ENCODE measurements at regions not wholly inside any gene's neighbourhood (a gene's known extent, or its start where the extent isn't known, plus 50 kb on each side); places are given as distances from the start of the nearest gene placed in this dataset.

GRCh38 chr6:168210239-168211105 is 109.1 kb downstream of the DACT2 start:
- Histone ChIP-seq H3K27ac (ENCODE audit: low read length) (no peak overlapping the region), H3K4me1 (ENCODE audit: control insufficient read depth, insufficient read depth, low read length) (no peaks in the 10 kb centered on the region), H3K9me3 (ENCODE audit: control insufficient read depth in 2 of 2, low read length in 2 of 2) (peaks cover 0 to 3% of the 10 kb centered on the region in 2 donors), H3K9ac (ENCODE audit: low read length in 2 of 2) (no peak overlapping the region), H3K4me3 (ENCODE audit: low read length in 2 of 2) (no peak overlapping the region), H3K36me3 (ENCODE audit: control insufficient read depth in 2 of 2, insufficient read depth in 2 of 2, low read length in 2 of 2) (no peaks in the 10 kb centered on the region), H3K27me3 (ENCODE audit: control insufficient read depth in 1 of 2, insufficient read depth in 2 of 2, low read length in 2 of 2) (no peaks in the 10 kb centered on the region)

- no peak overlapping the region for H3K4me3 ChIP-seq (ENCODE audit: low read length in 2 of 2)
- peaks cover 0 to 3% of the 10 kb centered on the region in 2 donors for H3K9me3 ChIP-seq (ENCODE audit: control insufficient read depth in 2 of 2, low read length in 2 of 2)
- H3K9ac ChIP-seq (ENCODE audit: low read length in 2 of 2) = no peak overlapping the region
- H3K36me3 ChIP-seq (ENCODE audit: control insufficient read depth in 2 of 2, insufficient read depth in 2 of 2, low read length in 2 of 2) = no peaks in the 10 kb centered on the region
- H3K4me1 ChIP-seq (ENCODE audit: control insufficient read depth, insufficient read depth, low read length) = no peaks in the 10 kb centered on the region
- H3K27ac ChIP-seq (ENCODE audit: low read length) = no peak overlapping the region
- no peaks in the 10 kb centered on the region for H3K27me3 ChIP-seq (ENCODE audit: control insufficient read depth in 1 of 2, insufficient read depth in 2 of 2, low read length in 2 of 2)
Observed at GRCh38 chr6:168209420-168209819, 110.2 kb downstream of the DACT2 start.

GRCh38 chr6:168208854-168209253 is 110.7 kb downstream of the DACT2 start:
- Histone ChIP-seq H3K27me3 (ENCODE audit: control insufficient read depth in 1 of 2, insufficient read depth in 2 of 2, low read length in 2 of 2) (no peaks in the 10 kb centered on the region), H3K4me1 (ENCODE audit: control insufficient read depth, insufficient read depth, low read length) (no peaks in the 10 kb centered on the region), H3K36me3 (ENCODE audit: control insufficient read depth in 2 of 2, insufficient read depth in 2 of 2, low read length in 2 of 2) (no peaks in the 10 kb centered on the region), H3K9ac (ENCODE audit: low read length in 2 of 2) (no peak overlapping the region), H3K9me3 (ENCODE audit: control insufficient read depth in 2 of 2, low read length in 2 of 2) (peaks cover 0 to 3% of the 10 kb centered on the region in 2 donors), H3K27ac (ENCODE audit: low read length) (no peak overlapping the region), H3K4me3 (ENCODE audit: low read length in 2 of 2) (no peak overlapping the region)

GRCh38 chr6:168208402-168208801 is 111.2 kb downstream of the DACT2 start:
- H3K27ac ChIP-seq (ENCODE audit: low read length) = no peak overlapping the region

GRCh38 chr6:168207421-168208175 is 112.0 kb downstream of the DACT2 start:
- Histone ChIP-seq H3K27ac (ENCODE audit: low read length) (no peak overlapping the region), H3K9ac (ENCODE audit: low read length in 2 of 2) (no peak overlapping the region)

More at GRCh38 chr6:168208402-168208801, 111.2 kb downstream of the DACT2 start:
- Histone ChIP-seq H3K4me3 (ENCODE audit: low read length in 2 of 2) (no peak overlapping the region), H3K36me3 (ENCODE audit: control insufficient read depth in 2 of 2, insufficient read depth in 2 of 2, low read length in 2 of 2) (no peaks in the 10 kb centered on the region), H3K9me3 (ENCODE audit: control insufficient read depth in 2 of 2, low read length in 2 of 2) (peaks cover 0 to 3% of the 10 kb centered on the region in 2 donors), H3K9ac (ENCODE audit: low read length in 2 of 2) (no peak overlapping the region), H3K4me1 (ENCODE audit: control insufficient read depth, insufficient read depth, low read length) (no peaks in the 10 kb centered on the region), H3K27me3 (ENCODE audit: control insufficient read depth in 1 of 2, insufficient read depth in 2 of 2, low read length in 2 of 2) (no peaks in the 10 kb centered on the region)

GRCh38 chr6:168206661-168207274 is 112.8 kb downstream of the DACT2 start:
- Histone ChIP-seq H3K27ac (ENCODE audit: low read length) (no peak overlapping the region), H3K4me1 (ENCODE audit: control insufficient read depth, insufficient read depth, low read length) (no peaks in the 10 kb centered on the region), H3K4me3 (ENCODE audit: low read length in 2 of 2) (no peak overlapping the region)

More at GRCh38 chr6:168207421-168208175, 112.0 kb downstream of the DACT2 start:
- Histone ChIP-seq H3K27me3 (ENCODE audit: control insufficient read depth in 1 of 2, insufficient read depth in 2 of 2, low read length in 2 of 2) (no peaks in the 10 kb centered on the region), H3K4me3 (ENCODE audit: low read length in 2 of 2) (no peak overlapping the region), H3K9me3 (ENCODE audit: control insufficient read depth in 2 of 2, low read length in 2 of 2) (peaks cover 0 to 3% of the 10 kb centered on the region in 2 donors), H3K4me1 (ENCODE audit: control insufficient read depth, insufficient read depth, low read length) (no peaks in the 10 kb centered on the region), H3K36me3 (ENCODE audit: control insufficient read depth in 2 of 2, insufficient read depth in 2 of 2, low read length in 2 of 2) (no peaks in the 10 kb centered on the region)

GRCh38 chr6:168206186-168206585 is 113.4 kb downstream of the DACT2 start:
- Histone ChIP-seq H3K36me3 (ENCODE audit: control insufficient read depth in 2 of 2, insufficient read depth in 2 of 2, low read length in 2 of 2) (no peaks in the 10 kb centered on the region), H3K27me3 (ENCODE audit: control insufficient read depth in 1 of 2, insufficient read depth in 2 of 2, low read length in 2 of 2) (no peaks in the 10 kb centered on the region), H3K4me3 (ENCODE audit: low read length in 2 of 2) (no peak overlapping the region), H3K4me1 (ENCODE audit: control insufficient read depth, insufficient read depth, low read length) (no peaks in the 10 kb centered on the region), H3K9me3 (ENCODE audit: control insufficient read depth in 2 of 2, low read length in 2 of 2) (peaks cover 0 to 3% of the 10 kb centered on the region in 2 donors), H3K27ac (ENCODE audit: low read length) (no peak overlapping the region), H3K9ac (ENCODE audit: low read length in 2 of 2) (no peak overlapping the region)

More at GRCh38 chr6:168206661-168207274, 112.8 kb downstream of the DACT2 start:
- Histone ChIP-seq H3K9ac (ENCODE audit: low read length in 2 of 2) (no peak overlapping the region), H3K27me3 (ENCODE audit: control insufficient read depth in 1 of 2, insufficient read depth in 2 of 2, low read length in 2 of 2) (no peaks in the 10 kb centered on the region), H3K9me3 (ENCODE audit: control insufficient read depth in 2 of 2, low read length in 2 of 2) (peaks cover 0 to 3% of the 10 kb centered on the region in 2 donors), H3K36me3 (ENCODE audit: control insufficient read depth in 2 of 2, insufficient read depth in 2 of 2, low read length in 2 of 2) (no peaks in the 10 kb centered on the region)

- Histone ChIP-seq H3K4me3 (ENCODE audit: low read length in 2 of 2) (no peak overlapping the region), H3K9ac (ENCODE audit: low read length in 2 of 2) (no peak overlapping the region), H3K36me3 (ENCODE audit: control insufficient read depth in 2 of 2, insufficient read depth in 2 of 2, low read length in 2 of 2) (no peaks in the 10 kb centered on the region), H3K27me3 (ENCODE audit: control insufficient read depth in 1 of 2, insufficient read depth in 2 of 2, low read length in 2 of 2) (peaks cover 0 to 2% of the 10 kb centered on the region in 2 donors), H3K27ac (ENCODE audit: low read length) (no peak overlapping the region), H3K4me1 (ENCODE audit: control insufficient read depth, insufficient read depth, low read length) (no peaks in the 10 kb centered on the region), H3K9me3 (ENCODE audit: control insufficient read depth in 2 of 2, low read length in 2 of 2) (no peaks in the 10 kb centered on the region)
Observed at GRCh38 chr6:168201799-168202198, 117.8 kb downstream of the DACT2 start.

GRCh38 chr6:168201383-168201782 is 118.2 kb downstream of the DACT2 start:
- Histone ChIP-seq H3K9ac (ENCODE audit: low read length in 2 of 2) (no peak overlapping the region), H3K36me3 (ENCODE audit: control insufficient read depth in 2 of 2, insufficient read depth in 2 of 2, low read length in 2 of 2) (no peaks in the 10 kb centered on the region), H3K9me3 (ENCODE audit: control insufficient read depth in 2 of 2, low read length in 2 of 2) (no peaks in the 10 kb centered on the region), H3K27ac (ENCODE audit: low read length) (no peak overlapping the region), H3K27me3 (ENCODE audit: control insufficient read depth in 1 of 2, insufficient read depth in 2 of 2, low read length in 2 of 2) (peaks cover 0 to 2% of the 10 kb centered on the region in 2 donors), H3K4me1 (ENCODE audit: control insufficient read depth, insufficient read depth, low read length) (no peaks in the 10 kb centered on the region), H3K4me3 (ENCODE audit: low read length in 2 of 2) (no peak overlapping the region)

GRCh38 chr6:168200571-168201134 is 118.9 kb downstream of the DACT2 start:
- Histone ChIP-seq H3K27me3 (ENCODE audit: control insufficient read depth in 1 of 2, insufficient read depth in 2 of 2, low read length in 2 of 2) (peaks cover 0 to 2% of the 10 kb centered on the region in 2 donors), H3K36me3 (ENCODE audit: control insufficient read depth in 2 of 2, insufficient read depth in 2 of 2, low read length in 2 of 2) (no peaks in the 10 kb centered on the region), H3K9me3 (ENCODE audit: control insufficient read depth in 2 of 2, low read length in 2 of 2) (no peaks in the 10 kb centered on the region), H3K27ac (ENCODE audit: low read length) (no peak overlapping the region), H3K9ac (ENCODE audit: low read length in 2 of 2) (no peak overlapping the region), H3K4me3 (ENCODE audit: low read length in 2 of 2) (no peak overlapping the region), H3K4me1 (ENCODE audit: control insufficient read depth, insufficient read depth, low read length) (no peaks in the 10 kb centered on the region)

All from stomach smooth muscle (tissue), 2 donors.